GM21723 (cell line): ENCODE measurements at regions not wholly inside any gene's neighbourhood (a gene's known extent, or its start where the extent isn't known, plus 50 kb on each side); places are given as distances from the start of the nearest gene placed in this dataset.

Source experiments
- ATAC-seq: cut with Tn5 transposase; IDR thresholded peaks from one replicate; pipeline ENCODE4 v1.9.1; 2021; ENCODE audit warnings: mild to moderate bottlenecking, moderate library complexity; ENCODE audit not compliant: unreplicated experiment

- ATAC-seq: peak; percentile 24
Measured at GRCh38 chrX:42944381-42944998, 166.5 kb upstream of the PPP1R2C start.

GRCh38 chrX:42946544-42947194 is 168.7 kb upstream of the PPP1R2C start:
- no peak for ATAC-seq

- ATAC-seq: no peak
Measured at GRCh38 chrX:42948723-42949657, 171.0 kb upstream of the PPP1R2C start.

- ATAC-seq: no peak
Measured at GRCh38 chrX:42951747-42952146, 173.8 kb upstream of the PPP1R2C start.

- no peak for ATAC-seq
Measured at GRCh38 chrX:42952621-42953020, 174.7 kb upstream of the PPP1R2C start.

GRCh38 chrX:42954880-42955279 is 176.9 kb upstream of the PPP1R2C start:
- peak; percentile 8 for ATAC-seq

GRCh38 chrX:42955349-42955748 is 177.4 kb upstream of the PPP1R2C start:
- peak; percentile 92 for ATAC-seq

- no peak for ATAC-seq
Measured at GRCh38 chrX:42967681-42968300, 189.8 kb upstream of the PPP1R2C start.

- ATAC-seq: no peak
Measured at GRCh38 chrX:42973321-42973720, 195.4 kb upstream of the PPP1R2C start.

- ATAC-seq: no peak
Measured at GRCh38 chrX:42975906-42976305, 197.9 kb upstream of the PPP1R2C start.

GRCh38 chrX:42976746-42977366 is 198.9 kb upstream of the PPP1R2C start:
- no peak for ATAC-seq

GRCh38 chrX:42978655-42979379 is 200.9 kb upstream of the PPP1R2C start:
- ATAC-seq: no peak

- ATAC-seq: no peak
Measured at GRCh38 chrX:42988700-42989099, 210.7 kb upstream of the PPP1R2C start.

- ATAC-seq: no peak
Measured at GRCh38 chrX:42992199-42992943, 214.4 kb upstream of the PPP1R2C start.

GRCh38 chrX:42996861-42997260 is 218.9 kb upstream of the PPP1R2C start:
- ATAC-seq: no peak

GRCh38 chrX:43000121-43000520 is 222.2 kb upstream of the PPP1R2C start:
- ATAC-seq: no peak

- ATAC-seq: peak; percentile 79
Measured at GRCh38 chrX:43002526-43003203, 224.7 kb upstream of the PPP1R2C start.

GRCh38 chrX:43003204-43003565 is 225.2 kb upstream of the PPP1R2C start:
- ATAC-seq: peak; percentile 27

GRCh38 chrX:43003939-43004338 is 226.0 kb upstream of the PPP1R2C start:
- peak; percentile 56 for ATAC-seq
